ENCODE measurements at regions not wholly inside any gene's neighbourhood (a gene's known extent, or its start where the extent isn't known, plus 50 kb on each side); places are given as distances from the start of the nearest gene placed in this dataset.
A peak's percentile ranks its signal among the peaks of the same experiment; 100 is the strongest.

DNA sequence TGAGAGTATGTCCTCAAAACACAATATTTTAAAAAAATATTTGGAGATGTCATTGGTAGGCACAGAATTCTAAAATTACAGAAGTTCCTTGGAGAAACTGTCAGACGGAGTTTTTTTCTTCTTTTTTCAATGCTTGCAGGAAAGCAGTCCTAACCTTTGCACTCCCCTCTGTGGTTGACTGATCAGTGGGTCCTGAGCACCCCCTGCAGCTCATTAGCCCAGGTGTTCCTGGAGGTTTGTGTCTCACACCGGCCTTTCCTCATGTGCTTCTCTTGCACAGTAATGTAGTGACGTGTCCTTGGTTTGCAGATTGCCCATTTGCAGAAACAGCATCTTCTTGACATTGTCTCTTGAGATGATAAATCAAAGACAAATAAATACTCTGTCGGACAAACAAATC, 513.0 kb downstream of the TMEM121 start:
- DNase-seq (ENCODE audit: low read depth) = no peak
- TF ChIP-seq CTCF (IDR thresholded peaks at IDR 0.05; ENCODE audit: control insufficient read depth, insufficient read depth, low read depth, low read length, missing control alignments) = no peak
- no peak overlapping the region for H3K4me3 ChIP-seq (ENCODE audit: control insufficient read depth, low read depth, low read length)

DNA sequence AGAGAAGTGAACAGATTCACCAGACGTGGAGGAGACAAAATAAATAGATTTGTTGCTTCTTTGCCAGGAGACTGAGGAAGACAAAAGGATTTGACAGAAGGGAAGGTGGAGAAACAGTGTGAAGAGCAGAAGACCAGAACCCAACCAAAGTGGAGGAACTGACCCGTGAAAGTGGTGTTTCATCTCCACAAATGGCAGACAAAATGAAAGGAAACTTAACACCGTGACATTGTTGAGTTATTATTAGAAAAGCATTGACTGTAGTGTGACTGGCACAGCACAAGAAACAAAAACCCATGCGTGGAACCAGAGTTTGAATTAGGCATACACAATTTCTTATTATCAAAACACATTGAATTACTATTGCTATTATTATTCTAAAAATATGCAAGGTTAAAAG, 518.1 kb downstream of the TMEM121 start:
- no peak for TF ChIP-seq CTCF (IDR thresholded peaks at IDR 0.05; ENCODE audit: control insufficient read depth, insufficient read depth, low read depth, low read length, missing control alignments)
- DNase-seq (ENCODE audit: low read depth) = no peak
- H3K4me3 ChIP-seq (ENCODE audit: control insufficient read depth, low read depth, low read length) = no peak overlapping the region

DNA sequence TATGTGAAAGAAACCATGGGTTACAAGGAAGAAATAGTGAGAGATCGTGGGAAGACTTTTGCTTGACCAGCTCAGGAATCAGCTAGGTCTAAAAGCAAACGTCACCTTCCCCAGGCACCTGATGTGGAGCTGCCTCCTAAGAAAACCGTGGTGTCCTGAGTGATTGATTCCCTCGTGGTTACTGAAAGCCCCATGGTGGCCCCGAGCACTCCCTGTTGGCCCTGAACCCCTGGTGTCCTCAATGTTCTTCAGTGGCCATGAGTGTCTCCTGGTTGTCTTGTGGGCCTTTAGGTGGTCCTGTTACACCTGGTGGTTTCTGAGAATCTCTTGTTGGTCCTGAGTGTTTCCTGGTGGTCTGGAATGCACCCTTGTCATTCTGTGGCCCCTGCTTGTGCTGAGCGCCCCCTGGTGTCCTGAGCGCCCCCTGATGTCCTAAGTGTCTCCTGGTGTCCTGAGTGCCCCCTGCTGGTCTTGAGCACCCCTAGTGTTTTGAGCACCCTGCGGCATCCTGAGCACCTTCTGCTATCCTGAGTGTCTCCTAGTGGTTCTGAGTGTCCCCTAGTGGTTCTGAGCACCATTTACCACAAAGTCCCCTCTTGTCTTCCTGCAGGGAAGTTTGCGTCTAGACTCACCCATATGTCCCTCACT, 518.7 kb downstream of the TMEM121 start:
- peak; percentile 30 for TF ChIP-seq CTCF (IDR thresholded peaks at IDR 0.05; ENCODE audit: control insufficient read depth, insufficient read depth, low read depth, low read length, missing control alignments)
- no peak overlapping the region for H3K4me3 ChIP-seq (ENCODE audit: control insufficient read depth, low read depth, low read length)
- DNase-seq (ENCODE audit: low read depth) = no peak

DNA sequence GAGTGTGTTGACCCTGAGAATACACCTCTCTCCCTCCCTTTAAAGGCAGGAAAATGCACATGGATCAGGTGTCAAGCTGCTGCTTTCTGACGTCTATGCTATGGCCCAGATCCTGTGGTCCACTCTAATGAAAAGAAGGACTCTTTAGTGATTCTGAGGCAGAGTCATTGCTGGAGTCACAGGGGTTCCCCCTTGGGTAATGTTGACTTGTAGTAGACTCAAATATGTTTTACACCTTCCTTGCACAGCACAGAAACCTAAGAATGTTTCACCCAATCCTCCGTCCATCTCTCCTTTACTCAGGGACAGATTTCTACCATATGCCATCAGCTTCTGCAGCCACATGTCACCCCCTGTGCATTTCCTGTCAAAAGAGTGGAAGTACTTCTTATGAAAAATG, 525.4 kb downstream of the TMEM121 start:
- H3K4me3 ChIP-seq (ENCODE audit: control insufficient read depth, low read depth, low read length) = no peak overlapping the region
- no peak for TF ChIP-seq CTCF (IDR thresholded peaks at IDR 0.05; ENCODE audit: control insufficient read depth, insufficient read depth, low read depth, low read length, missing control alignments)
- no peak for DNase-seq (ENCODE audit: low read depth)

GRCh38 chr14:106055289-106055688, 528.9 kb downstream of the TMEM121 start:
- DNase-seq (ENCODE audit: low read depth) = no peak
- TF ChIP-seq CTCF (IDR thresholded peaks at IDR 0.05; ENCODE audit: control insufficient read depth, insufficient read depth, low read depth, low read length, missing control alignments) = no peak

GRCh38 chr14:106058342-106058741, 532.0 kb downstream of the TMEM121 start:
- TF ChIP-seq CTCF (IDR thresholded peaks at IDR 0.05; ENCODE audit: control insufficient read depth, insufficient read depth, low read depth, low read length, missing control alignments) = no peak
- no peak overlapping the region for H3K4me3 ChIP-seq (ENCODE audit: control insufficient read depth, low read depth, low read length)
- no peak for DNase-seq (ENCODE audit: low read depth)

More at GRCh38 chr14:106055289-106055688, 528.9 kb downstream of the TMEM121 start:
- no peak overlapping the region for H3K4me3 ChIP-seq (ENCODE audit: control insufficient read depth, low read depth, low read length)
